ENCODE measurements at regions not wholly inside any gene's neighbourhood (a gene's known extent, or its start where the extent isn't known, plus 50 kb on each side); places are given as distances from the start of the nearest gene placed in this dataset.

DNA sequence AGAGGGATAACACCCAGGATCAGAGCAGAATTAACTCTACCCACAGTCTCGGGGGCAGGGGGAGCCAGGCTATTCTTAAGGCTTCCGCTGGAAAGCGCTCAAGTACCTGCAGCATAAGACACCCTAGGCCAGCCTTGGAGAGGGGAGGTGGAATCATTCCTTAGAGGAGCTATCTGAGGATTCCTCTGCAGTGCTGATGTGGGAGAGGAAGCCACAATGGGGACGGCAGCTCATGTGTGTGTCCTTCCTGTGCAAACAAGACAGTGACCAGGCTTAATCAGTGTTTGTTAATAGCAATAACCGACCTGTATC, 382.2 kb upstream of the CADM1 start:
- DNase-seq, result no peak
- peaks cover 3% of the 10 kb centered on the region for H3K27me3 Mint-ChIP-seq
- H3K9me3 Mint-ChIP-seq, result peaks cover 9% of the 10 kb centered on the region
- no peaks in the 10 kb centered on the region for H3K36me3 Mint-ChIP-seq (ENCODE audit: low read depth)
- H3K27ac Mint-ChIP-seq, result no peak overlapping the region
- H3K4me3 Mint-ChIP-seq, result no peak overlapping the region
- H3K4me1 Mint-ChIP-seq (ENCODE audit: low read depth), result no peaks in the 10 kb centered on the region

- no peak for DNase-seq
- Mint-ChIP-seq H3K27ac (no peak overlapping the region), H3K4me1 (ENCODE audit: low read depth) (no peaks in the 10 kb centered on the region), H3K4me3 (no peak overlapping the region), H3K36me3 (ENCODE audit: low read depth) (no peaks in the 10 kb centered on the region), H3K9me3 (peaks cover 9% of the 10 kb centered on the region), H3K27me3 (peaks cover 3% of the 10 kb centered on the region)
Measured at GRCh38 chr11:115885535-115886421, 381.6 kb upstream of the CADM1 start.

- DNase-seq, result no peak
- Mint-ChIP-seq H3K4me3 (no peak overlapping the region), H3K9me3 (peaks cover 9% of the 10 kb centered on the region), H3K27ac (no peak overlapping the region), H3K4me1 (ENCODE audit: low read depth) (no peaks in the 10 kb centered on the region), H3K27me3 (peaks cover 3% of the 10 kb centered on the region), H3K36me3 (ENCODE audit: low read depth) (no peaks in the 10 kb centered on the region)
Measured at GRCh38 chr11:115884800-115885534, 380.8 kb upstream of the CADM1 start.

GRCh38 chr11:115874843-115875242, 370.6 kb upstream of the CADM1 start:
- no peak overlapping the region for H3K4me3 Mint-ChIP-seq
- DNase-seq, result no peak
- no peaks in the 10 kb centered on the region for H3K36me3 Mint-ChIP-seq (ENCODE audit: low read depth)
- H3K4me1 Mint-ChIP-seq (ENCODE audit: low read depth), result no peaks in the 10 kb centered on the region
- no peak overlapping the region for H3K27ac Mint-ChIP-seq
- H3K9me3 Mint-ChIP-seq, result peaks cover 4% of the 10 kb centered on the region
- H3K27me3 Mint-ChIP-seq, result no peaks in the 10 kb centered on the region

DNA sequence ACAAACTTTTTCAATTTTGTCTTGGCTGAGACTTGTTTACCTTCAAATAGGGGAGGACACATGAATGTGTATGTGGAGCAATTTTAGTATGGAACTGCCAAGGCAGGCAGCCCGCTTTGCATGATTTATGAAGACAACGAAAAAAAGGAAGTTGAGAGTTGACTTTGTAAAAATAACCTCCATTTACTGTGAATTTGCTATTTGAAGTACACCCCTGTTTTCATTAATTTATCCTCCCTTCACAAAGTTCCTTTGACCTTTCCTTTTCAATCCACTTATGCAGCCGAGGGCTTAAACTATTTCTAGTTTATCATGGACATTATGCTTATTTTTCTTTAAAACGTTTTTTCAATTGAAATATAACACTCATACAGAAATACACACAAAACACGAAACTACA, 369.6 kb upstream of the CADM1 start:
- H3K36me3 Mint-ChIP-seq (ENCODE audit: low read depth), result no peaks in the 10 kb centered on the region

GRCh38 chr11:115872416-115872815, 368.2 kb upstream of the CADM1 start:
- Mint-ChIP-seq H3K36me3 (ENCODE audit: low read depth) (no peaks in the 10 kb centered on the region), H3K9me3 (peaks cover 9% of the 10 kb centered on the region), H3K27me3 (peaks cover 3% of the 10 kb centered on the region), H3K4me1 (ENCODE audit: low read depth) (no peaks in the 10 kb centered on the region), H3K27ac (no peak overlapping the region), H3K4me3 (no peak overlapping the region)
- no peak for DNase-seq

More for the DNA sequence above, 369.6 kb upstream of the CADM1 start:
- no peaks in the 10 kb centered on the region for H3K4me1 Mint-ChIP-seq (ENCODE audit: low read depth)
- no peak overlapping the region for H3K4me3 Mint-ChIP-seq
- H3K27ac Mint-ChIP-seq, result no peak overlapping the region
- H3K27me3 Mint-ChIP-seq, result peaks cover 3% of the 10 kb centered on the region
- peaks cover 8% of the 10 kb centered on the region for H3K9me3 Mint-ChIP-seq
- no peak for DNase-seq

DNA sequence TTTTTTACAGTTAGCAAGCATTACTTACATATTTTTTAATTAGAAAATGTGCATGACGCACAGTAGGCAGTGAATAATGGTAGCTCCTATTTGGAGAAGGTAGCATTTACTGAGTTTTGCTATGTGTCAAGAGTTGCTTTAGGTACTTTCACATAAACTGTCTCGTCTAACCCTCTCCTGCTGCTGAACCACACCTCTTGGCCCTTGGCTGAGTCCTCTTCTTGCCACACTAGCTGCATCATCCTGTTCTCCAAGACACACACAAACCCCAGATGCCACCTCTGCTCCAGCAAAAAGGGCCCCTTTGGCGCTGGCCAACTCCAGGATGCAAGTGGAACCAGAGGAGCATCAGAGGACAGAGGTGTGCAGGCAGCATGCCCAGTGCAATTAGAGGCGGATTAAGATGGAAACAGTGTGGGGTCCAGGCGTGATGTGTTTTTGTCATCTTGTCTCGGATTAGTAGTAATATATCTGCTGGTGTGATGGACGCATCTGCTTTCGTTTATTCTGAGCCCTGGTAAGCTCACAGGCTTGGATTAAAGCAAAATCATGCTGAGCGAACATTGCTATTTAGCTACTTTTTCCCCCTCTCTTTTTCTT, 367.0 kb upstream of the CADM1 start:
- H3K36me3 Mint-ChIP-seq (ENCODE audit: low read depth), result no peaks in the 10 kb centered on the region
- H3K4me1 Mint-ChIP-seq (ENCODE audit: low read depth), result no peaks in the 10 kb centered on the region
- no peak overlapping the region for H3K4me3 Mint-ChIP-seq
- peaks cover 9% of the 10 kb centered on the region for H3K9me3 Mint-ChIP-seq
- peaks cover 3% of the 10 kb centered on the region for H3K27me3 Mint-ChIP-seq
- DNase-seq, result no peak
- H3K27ac Mint-ChIP-seq, result no peak overlapping the region

DNA sequence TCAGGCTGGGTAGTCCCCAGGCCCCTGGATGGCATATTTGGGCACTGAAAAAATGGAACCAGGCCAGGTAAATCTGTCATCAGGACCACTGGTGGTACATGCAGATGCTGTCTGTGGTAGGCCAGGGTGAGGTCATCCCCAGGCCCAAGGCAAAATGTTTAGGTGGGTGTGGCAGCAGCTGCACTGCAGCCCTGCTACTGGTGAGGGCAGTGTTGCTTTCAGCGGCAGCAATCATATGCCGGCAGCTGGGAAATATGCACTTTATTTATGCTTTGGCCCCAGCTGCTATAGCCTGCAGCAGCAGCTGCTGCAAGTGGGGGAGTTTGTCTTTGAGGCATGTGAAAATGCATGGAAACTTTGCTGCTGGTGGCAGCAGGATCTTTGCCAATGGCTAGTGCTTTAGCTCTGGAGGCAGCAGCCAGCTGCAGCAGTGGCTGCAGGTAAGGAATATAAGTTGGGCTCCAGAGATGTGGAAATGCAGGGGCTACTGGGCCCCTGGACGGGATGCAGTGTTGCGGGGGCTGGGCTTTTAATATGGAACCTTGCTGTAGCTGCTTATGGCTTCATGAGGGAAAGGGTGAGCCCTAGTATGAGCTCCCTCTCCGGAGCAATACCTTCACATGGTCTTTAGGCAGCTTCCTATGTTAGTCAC, 365.7 kb upstream of the CADM1 start:
- Mint-ChIP-seq H3K36me3 (ENCODE audit: low read depth) (no peaks in the 10 kb centered on the region), H3K4me1 (ENCODE audit: low read depth) (no peaks in the 10 kb centered on the region), H3K27me3 (peaks cover 3% of the 10 kb centered on the region), H3K27ac (no peak overlapping the region), H3K4me3 (no peak overlapping the region), H3K9me3 (peaks cover 14% of the 10 kb centered on the region)
- DNase-seq, result no peak

- H3K9me3 Mint-ChIP-seq, result peaks cover 19% of the 10 kb centered on the region
- H3K4me3 Mint-ChIP-seq, result no peak overlapping the region
- H3K27me3 Mint-ChIP-seq, result peaks cover 3% of the 10 kb centered on the region
- H3K27ac Mint-ChIP-seq, result no peak overlapping the region
- no peaks in the 10 kb centered on the region for H3K36me3 Mint-ChIP-seq (ENCODE audit: low read depth)
- no peaks in the 10 kb centered on the region for H3K4me1 Mint-ChIP-seq (ENCODE audit: low read depth)
- no peak for DNase-seq
Measured at GRCh38 chr11:115869131-115869530, 364.9 kb upstream of the CADM1 start.

DNA sequence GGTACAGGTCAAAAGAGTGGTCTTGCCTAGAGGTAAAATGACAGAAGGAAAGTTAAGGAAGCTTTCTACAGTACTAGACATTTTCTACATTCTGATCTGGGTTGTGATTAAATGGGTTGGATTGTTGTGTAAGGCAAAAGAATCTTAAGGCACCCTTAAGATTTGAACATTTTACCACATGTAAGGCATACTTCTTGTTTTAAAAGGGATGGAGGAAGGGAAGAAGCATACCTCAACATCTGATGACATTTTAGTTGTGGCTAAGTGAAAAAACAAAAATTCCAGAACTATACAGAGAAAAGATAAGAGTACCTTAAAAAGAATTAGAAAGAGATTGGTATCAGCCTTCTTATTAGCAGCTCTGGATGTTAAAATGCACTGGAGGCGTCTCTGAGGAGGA, 356.0 kb upstream of the CADM1 start:
- no peak for DNase-seq
- no peak overlapping the region for H3K4me3 Mint-ChIP-seq
- H3K27ac Mint-ChIP-seq, result no peak overlapping the region
- H3K27me3 Mint-ChIP-seq, result no peaks in the 10 kb centered on the region
- H3K9me3 Mint-ChIP-seq, result peaks cover 17% of the 10 kb centered on the region
- H3K36me3 Mint-ChIP-seq (ENCODE audit: low read depth), result no peaks in the 10 kb centered on the region
- no peaks in the 10 kb centered on the region for H3K4me1 Mint-ChIP-seq (ENCODE audit: low read depth)

DNA sequence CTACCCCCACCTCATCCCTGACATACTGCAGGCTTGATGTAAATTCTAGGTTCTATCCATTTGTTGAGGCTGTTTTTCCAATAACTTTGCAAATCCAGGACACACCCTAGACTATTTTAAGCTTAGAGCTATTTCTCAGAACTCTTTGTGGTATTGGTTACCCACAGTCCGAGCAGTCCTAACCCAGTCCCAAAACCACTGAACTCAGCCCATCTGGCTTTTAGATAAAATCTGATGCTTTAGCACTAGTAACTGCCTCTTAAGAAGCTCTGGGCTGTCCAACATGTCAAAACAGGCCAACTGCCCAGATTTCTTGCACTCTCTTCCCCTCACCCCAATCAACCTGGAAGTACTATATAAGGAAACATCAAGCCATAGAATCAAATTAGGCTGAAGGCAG, 344.4 kb upstream of the CADM1 start:
- Mint-ChIP-seq H3K27ac (no peak overlapping the region), H3K4me3 (no peak overlapping the region), H3K36me3 (ENCODE audit: low read depth) (no peaks in the 10 kb centered on the region), H3K9me3 (no peaks in the 10 kb centered on the region), H3K27me3 (peaks cover 2% of the 10 kb centered on the region), H3K4me1 (ENCODE audit: low read depth) (no peaks in the 10 kb centered on the region)
- no peak for DNase-seq

DNA sequence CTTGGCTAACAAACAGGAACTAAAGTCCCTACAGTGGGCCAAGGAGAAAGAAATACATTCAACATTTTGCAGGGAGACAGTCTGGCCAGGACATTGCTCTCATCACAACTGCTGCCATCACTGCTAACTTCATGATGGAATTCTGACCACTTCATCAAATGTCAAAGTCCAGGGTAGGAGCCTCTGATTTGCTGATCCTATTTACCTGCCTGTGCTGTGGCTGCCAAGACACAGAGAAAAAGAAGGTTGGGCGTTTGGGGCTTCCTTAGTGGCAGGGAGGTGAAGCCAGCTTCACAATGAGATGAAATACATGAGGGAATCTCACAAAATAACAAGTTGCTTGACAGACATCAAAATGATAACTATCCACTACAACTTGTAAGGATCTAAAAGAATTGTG, 343.9 kb upstream of the CADM1 start:
- no peaks in the 10 kb centered on the region for H3K9me3 Mint-ChIP-seq
- no peaks in the 10 kb centered on the region for H3K4me1 Mint-ChIP-seq (ENCODE audit: low read depth)
- DNase-seq, result no peak
- no peaks in the 10 kb centered on the region for H3K36me3 Mint-ChIP-seq (ENCODE audit: low read depth)
- H3K27ac Mint-ChIP-seq, result no peak overlapping the region
- no peak overlapping the region for H3K4me3 Mint-ChIP-seq
- H3K27me3 Mint-ChIP-seq, result peaks cover 2% of the 10 kb centered on the region

DNA sequence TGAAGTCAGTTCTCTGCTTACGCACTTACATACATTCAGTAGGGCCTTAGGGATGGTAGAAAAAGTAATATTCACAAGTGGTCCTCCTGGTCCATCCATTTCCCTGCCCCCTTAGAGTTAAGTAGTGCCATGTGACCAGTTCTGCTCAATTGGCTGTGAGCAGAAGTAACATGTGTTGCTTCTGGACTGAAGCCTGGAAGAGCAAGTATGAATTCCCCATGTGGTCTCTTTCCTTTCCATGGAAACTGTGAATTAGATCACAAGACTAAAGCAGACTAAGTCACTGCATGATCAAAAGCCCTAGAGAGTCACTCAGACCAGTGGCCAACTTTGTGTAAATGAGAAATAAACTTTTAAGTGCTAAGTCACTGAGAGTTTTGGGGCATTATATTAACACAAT, 341.7 kb upstream of the CADM1 start:
- Mint-ChIP-seq H3K4me3 (no peak overlapping the region), H3K4me1 (ENCODE audit: low read depth) (no peaks in the 10 kb centered on the region), H3K9me3 (no peaks in the 10 kb centered on the region), H3K27ac (no peak overlapping the region), H3K36me3 (ENCODE audit: low read depth) (no peaks in the 10 kb centered on the region), H3K27me3 (peaks cover 2% of the 10 kb centered on the region)
- no peak for DNase-seq

- Mint-ChIP-seq H3K4me1 (ENCODE audit: low read depth) (no peaks in the 10 kb centered on the region), H3K4me3 (no peak overlapping the region), H3K36me3 (ENCODE audit: low read depth) (no peaks in the 10 kb centered on the region)
Measured at GRCh38 chr11:115843685-115844084, 339.5 kb upstream of the CADM1 start.

More at GRCh38 chr11:115843685-115844084, 339.5 kb upstream of the CADM1 start:
- no peak for DNase-seq
- peaks cover 3% of the 10 kb centered on the region for H3K9me3 Mint-ChIP-seq
- H3K27ac Mint-ChIP-seq, result no peak overlapping the region
- H3K27me3 Mint-ChIP-seq, result peaks cover 2% of the 10 kb centered on the region

Data from activated T-cell treated with anti-CD3 and anti-CD28 coated beads, Interleukin-2, amount 50 U/mL, for 24 hours (primary cell).